ENCODE measurements at regions not wholly inside any gene's neighbourhood (a gene's known extent, or its start where the extent isn't known, plus 50 kb on each side); places are given as distances from the start of the nearest gene placed in this dataset.

GRCh38 chr5:118008779-118009178, 979.6 kb downstream of the DTWD2 start:
- Histone ChIP-seq H3K4ac (ENCODE audit: low read depth, low read length) (no peak overlapping the region), H3K56ac (ENCODE audit: insufficient read length, low read depth, low read length) (no peak overlapping the region), H3K14ac (ENCODE audit: insufficient read depth, low read length) (no peak overlapping the region), H3T11ph (ENCODE audit: low read length) (no peak overlapping the region), H2BK20ac (ENCODE audit: low read depth, low read length, poor library complexity, severe bottlenecking) (no peak overlapping the region), H2BK12ac (ENCODE audit: insufficient read length, low read depth, low read length) (no peak overlapping the region), H3K18ac (ENCODE audit: insufficient read length, low read depth, low read length) (no peak overlapping the region), H3K79me2 (ENCODE audit: insufficient read depth, low read length) (no peaks in the 10 kb centered on the region), H4K20me1 (ENCODE audit: control insufficient read depth, insufficient read depth, insufficient read length) (no peaks in the 10 kb centered on the region), H2BK120ac (ENCODE audit: low read depth, low read length, poor library complexity, severe bottlenecking) (no peak overlapping the region), H3K4me1 (ENCODE audit: insufficient read depth, low read length) (no peaks in the 10 kb centered on the region), H2AFZ (ENCODE audit: low read length) (no peak overlapping the region), H3K27me3 (ENCODE audit: insufficient read depth, low read length) (no peaks in the 10 kb centered on the region; the same call in 1 of the 2 replicates), H4K5ac (ENCODE audit: insufficient read length, low read depth, low read length) (no peak overlapping the region), H3K27ac (ENCODE audit: insufficient read length, low read depth, low read length) (no peak overlapping the region), H3K4me2 (ENCODE audit: insufficient read depth, insufficient read length, low read length) (no peak overlapping the region), H3K9me3 (ENCODE audit: control insufficient read depth, low read depth, low read length) (no peaks in the 10 kb centered on the region), H2AK5ac (ENCODE audit: insufficient read length, low read length) (no peak overlapping the region), H2BK15ac (ENCODE audit: low read depth, low read length) (no peak overlapping the region), H3K9ac (ENCODE audit: extremely low read depth, insufficient read length, low read length) (no peak overlapping the region), H3K23me2 (ENCODE audit: insufficient read length, low read depth, low read length, poor library complexity, severe bottlenecking) (no peaks in the 10 kb centered on the region), H4K91ac (ENCODE audit: insufficient read length, low read depth, low read length) (no peak overlapping the region), H3K23ac (ENCODE audit: insufficient read length, low read depth, low read length) (no peak overlapping the region), H3K79me1 (ENCODE audit: insufficient read depth, low read depth, low read length, poor library complexity, severe bottlenecking) (no peaks in the 10 kb centered on the region), H2BK5ac (ENCODE audit: insufficient read length, low read length) (no peak overlapping the region), H4K8ac (replicated peaks; ENCODE audit: insufficient read length, low read depth, low read length) (no peak overlapping the region)
- Mint-ChIP-seq H3K36me3 (ENCODE audit: insufficient read depth in 1 of 3, low read depth in 3 of 3) (no peaks in the 10 kb centered on the region), H3K27me3 (ENCODE audit: low read depth) (no peaks in the 10 kb centered on the region), H3K9me3 (no peaks in the 10 kb centered on the region), H3K4me1 (peaks cover 4 to 5% of the 10 kb centered on the region in 2 experiments; a peak in 2 of 4 replicates), H3K27ac (no peak overlapping the region), H3K4me3 (no peak overlapping the region)
- WGBS (ENCODE audit: extremely low coverage, insufficient read length, low lambda C conversion rate), result no CpG with 5 or more reads among the region's 1 CpG
- no peak for DNase-seq
- TF ChIP-seq, protein P1, sequence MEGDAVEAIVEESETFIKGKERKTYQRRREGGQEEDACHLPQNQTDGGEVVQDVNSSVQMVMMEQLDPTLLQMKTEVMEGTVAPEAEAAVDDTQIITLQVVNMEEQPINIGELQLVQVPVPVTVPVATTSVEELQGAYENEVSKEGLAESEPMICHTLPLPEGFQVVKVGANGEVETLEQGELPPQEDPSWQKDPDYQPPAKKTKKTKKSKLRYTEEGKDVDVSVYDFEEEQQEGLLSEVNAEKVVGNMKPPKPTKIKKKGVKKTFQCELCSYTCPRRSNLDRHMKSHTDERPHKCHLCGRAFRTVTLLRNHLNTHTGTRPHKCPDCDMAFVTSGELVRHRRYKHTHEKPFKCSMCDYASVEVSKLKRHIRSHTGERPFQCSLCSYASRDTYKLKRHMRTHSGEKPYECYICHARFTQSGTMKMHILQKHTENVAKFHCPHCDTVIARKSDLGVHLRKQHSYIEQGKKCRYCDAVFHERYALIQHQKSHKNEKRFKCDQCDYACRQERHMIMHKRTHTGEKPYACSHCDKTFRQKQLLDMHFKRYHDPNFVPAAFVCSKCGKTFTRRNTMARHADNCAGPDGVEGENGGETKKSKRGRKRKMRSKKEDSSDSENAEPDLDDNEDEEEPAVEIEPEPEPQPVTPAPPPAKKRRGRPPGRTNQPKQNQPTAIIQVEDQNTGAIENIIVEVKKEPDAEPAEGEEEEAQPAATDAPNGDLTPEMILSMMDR (conservative IDR thresholded peaks at IDR 0.05), result no peak
